CD4-positive, alpha-beta memory T cell (primary cell): ENCODE measurements at regions not wholly inside any gene's neighbourhood (a gene's known extent, or its start where the extent isn't known, plus 50 kb on each side); places are given as distances from the start of the nearest gene placed in this dataset.

ENCODE experiments used
- CTCF ChIA-PET: fragments of 350-600 bp; sonication (Branson Sonifier 250); formaldehyde crosslinking; loops from one replicate; lab custom pipeline; 2021; ENCODE audit warnings: inconsistent platforms; ENCODE audit not compliant: partially characterized antibody; lab: Charles Lee
- POLR2A ChIA-PET: fragments of 350-600 bp; sonication (Branson Sonifier 250); formaldehyde crosslinking; loops from one replicate; lab custom pipeline; 2021; ENCODE audit not compliant: partially characterized antibody; lab: Charles Lee
- DNase-seq, 5 donors: peaks; one replicate each; pipeline versions ENCODE4 v3.0.0 to v3.0.0-alpha.2; 2020 to 2022; ENCODE audit warnings: mixed read lengths in 1 of 5
- H3K27ac ChIP-seq: one replicate; pipeline ENCODE4 v1.7.0; 2013; ENCODE audit warnings: low read depth, low read length
- H3K27me3 ChIP-seq: 2 replicates; pipeline ENCODE4 v1.7.0; 2013; ENCODE audit warnings: mild to moderate bottlenecking, low read length, moderate library complexity; ENCODE audit not compliant: insufficient read depth
- H3K36me3 ChIP-seq: 2 replicates; pipeline ENCODE4 v1.7.0; 2013; ENCODE audit warnings: mild to moderate bottlenecking, low read length, moderate library complexity; ENCODE audit not compliant: insufficient read depth
- H3K4me1 ChIP-seq: 2 replicates; pipeline ENCODE4 v1.7.0; 2013; ENCODE audit warnings: mild to moderate bottlenecking, low read length, moderate library complexity; ENCODE audit not compliant: insufficient read depth
- H3K4me3 ChIP-seq, 2 donors: one replicate each; pipeline ENCODE4 v1.7.0; 2013; ENCODE audit warnings: low read length in 2 of 2, mild to moderate bottlenecking in 1 of 2
- H3K9me3 ChIP-seq, 2 donors: one replicate each; pipeline ENCODE4 v1.7.0; 2013; ENCODE audit warnings: low read length in 2 of 2, control low read depth in 1 of 2; ENCODE audit not compliant: control insufficient read depth in 1 of 2
- H3K27ac Mint-ChIP-seq, 7 donors: one replicate each; pipeline ENCODE4 v1.8.0; 2020 to 2021; ENCODE audit warnings: mixed read lengths in 7 of 7, mild to moderate bottlenecking in 6 of 7, inconsistent platforms in 3 of 7, moderate library complexity in 3 of 7
- H3K27me3 Mint-ChIP-seq, 2 donors: one replicate each; pipeline ENCODE4 v1.8.0; 2020 to 2021; ENCODE audit warnings: mixed read lengths in 2 of 2
- H3K36me3 Mint-ChIP-seq, 2 donors: one replicate each; pipeline ENCODE4 v1.8.0; 2020 to 2021; ENCODE audit warnings: mixed read lengths in 2 of 2, inconsistent platforms in 1 of 2, mild to moderate bottlenecking in 1 of 2
- H3K4me1 Mint-ChIP-seq, 4 donors: one replicate each; pipeline ENCODE4 v1.8.0; 2020 to 2021; ENCODE audit warnings: mixed read lengths in 4 of 4, mild to moderate bottlenecking in 1 of 4
- H3K4me3 Mint-ChIP-seq, 8 donors: one replicate each; pipeline ENCODE4 v1.8.0; 2020 to 2021; ENCODE audit warnings: mixed read lengths in 8 of 8, mild to moderate bottlenecking in 7 of 8, moderate library complexity in 6 of 8, inconsistent platforms in 3 of 8
- H3K9me3 Mint-ChIP-seq, 8 donors: one replicate each; pipeline ENCODE4 v1.8.0; 2020 to 2021; ENCODE audit warnings: mixed read lengths in 8 of 8, mild to moderate bottlenecking in 5 of 8, inconsistent platforms in 3 of 8, moderate library complexity in 1 of 8
- intact Hi-C: fragments of 100-400 bp; cut with micrococcal nuclease; formaldehyde crosslinking; loops from one replicate; pipeline ENCODE4 v1.15.1; 2023

- CTCF ChIA-PET, result no interaction called here
Measured at GRCh38 chr4:55237839-55238238, 108.2 kb upstream of the SRD5A3 start.

GRCh38 chr4:55238407-55238806 lies 107.6 kb upstream of the SRD5A3 start:
- no peaks in the 10 kb centered on the region for H3K27me3 ChIP-seq
- POLR2A ChIA-PET, result no interaction called here
- Mint-ChIP-seq H3K36me3 (no peaks in the 10 kb centered on the region), H3K9me3 (peaks cover 3 to 37% (median 24%) of the 10 kb centered on the region in 8 donors), H3K4me1 (peaks cover 0 to 4% (median 0%) of the 10 kb centered on the region in 4 donors), H3K27me3 (peaks cover 3 to 9% of the 10 kb centered on the region in 2 donors), H3K4me3 (no peak overlapping the region), H3K27ac (no peak overlapping the region)
- H3K27ac ChIP-seq, result no peak overlapping the region
- peaks cover 0 to 4% of the 10 kb centered on the region in 2 donors for H3K9me3 ChIP-seq
- no peak for DNase-seq
- intact Hi-C loops, result no loop called here
- CTCF ChIA-PET, result no interaction called here
- H3K4me3 ChIP-seq, result no peak overlapping the region
- no peaks in the 10 kb centered on the region for H3K4me1 ChIP-seq
- H3K36me3 ChIP-seq, result no peaks in the 10 kb centered on the region

More at GRCh38 chr4:55237839-55238238, 108.2 kb upstream of the SRD5A3 start:
- peaks cover 3 to 9% of the 10 kb centered on the region in 2 donors for H3K27me3 Mint-ChIP-seq
- Histone ChIP-seq H3K9me3 (peaks cover 0 to 4% of the 10 kb centered on the region in 2 donors), H3K4me3 (no peak overlapping the region), H3K27me3 (no peaks in the 10 kb centered on the region), H3K36me3 (no peaks in the 10 kb centered on the region), H3K27ac (no peak overlapping the region), H3K4me1 (no peaks in the 10 kb centered on the region)
- no peak overlapping the region for H3K27ac Mint-ChIP-seq
- DNase-seq, result no peak
- peaks cover 3 to 39% (median 24%) of the 10 kb centered on the region in 8 donors for H3K9me3 Mint-ChIP-seq
- POLR2A ChIA-PET, result no interaction called here
- H3K4me1 Mint-ChIP-seq, result peaks cover 0 to 4% (median 0%) of the 10 kb centered on the region in 4 donors
- H3K4me3 Mint-ChIP-seq, result no peak overlapping the region
- intact Hi-C loops, result no loop called here
- H3K36me3 Mint-ChIP-seq, result no peaks in the 10 kb centered on the region

GRCh38 chr4:55241461-55241860 lies 104.6 kb upstream of the SRD5A3 start:
- Histone ChIP-seq H3K36me3 (no peaks in the 10 kb centered on the region), H3K9me3 (peaks cover 0 to 4% of the 10 kb centered on the region in 2 donors), H3K4me3 (no peak overlapping the region), H3K27ac (no peak overlapping the region), H3K4me1 (no peaks in the 10 kb centered on the region), H3K27me3 (no peaks in the 10 kb centered on the region)
- Mint-ChIP-seq H3K27ac (no peak overlapping the region), H3K36me3 (no peaks in the 10 kb centered on the region), H3K9me3 (peaks cover 0 to 32% (median 24%) of the 10 kb centered on the region in 8 donors), H3K4me3 (no peak overlapping the region), H3K27me3 (peaks cover 6 to 8% of the 10 kb centered on the region in 2 donors), H3K4me1 (peaks cover 0 to 4% (median 0%) of the 10 kb centered on the region in 4 donors)
- ChIA-PET CTCF (no interaction called here), POLR2A (no interaction called here)
- intact Hi-C loops, result no loop called here
- no peak for DNase-seq

GRCh38 chr4:55242506-55242905 lies 103.5 kb upstream of the SRD5A3 start:
- H3K4me3 ChIP-seq, result no peak overlapping the region
- Mint-ChIP-seq H3K36me3 (no peaks in the 10 kb centered on the region), H3K9me3 (peaks cover 0 to 30% (median 24%) of the 10 kb centered on the region in 8 donors), H3K27me3 (peaks cover 6 to 8% of the 10 kb centered on the region in 2 donors), H3K27ac (no peak overlapping the region), H3K4me1 (peaks cover 0 to 4% (median 0%) of the 10 kb centered on the region in 4 donors), H3K4me3 (no peak overlapping the region)
- POLR2A ChIA-PET, result no interaction called here
- intact Hi-C loops, result no loop called here
- H3K4me1 ChIP-seq, result no peaks in the 10 kb centered on the region
- peaks cover 0 to 4% of the 10 kb centered on the region in 2 donors for H3K9me3 ChIP-seq
- H3K36me3 ChIP-seq, result no peaks in the 10 kb centered on the region
- no peak for DNase-seq
- no peak overlapping the region for H3K27ac ChIP-seq
- CTCF ChIA-PET, result interaction anchor here (1.2 kb wide), 1 partner anchor 66 kb away, joined by 3 read pairs; no protein-coding TSS in a partner anchor
- H3K27me3 ChIP-seq, result no peaks in the 10 kb centered on the region

- ChIA-PET POLR2A (no interaction called here), CTCF (no interaction called here)
- Mint-ChIP-seq H3K27me3 (peaks cover 5 to 9% of the 10 kb centered on the region in 2 donors), H3K36me3 (no peaks in the 10 kb centered on the region), H3K9me3 (peaks cover 0 to 2% (median 0%) of the 10 kb centered on the region in 8 donors), H3K27ac (peak overlapping the region in 2 of 7 donors; percentile 12 to 28), H3K4me3 (no peak overlapping the region), H3K4me1 (no peaks in the 10 kb centered on the region)
- Histone ChIP-seq H3K27ac (no peak overlapping the region), H3K27me3 (no peaks in the 10 kb centered on the region), H3K4me1 (no peaks in the 10 kb centered on the region), H3K9me3 (peaks cover 0 to 2% of the 10 kb centered on the region in 2 donors), H3K36me3 (no peaks in the 10 kb centered on the region), H3K4me3 (no peak overlapping the region)
- DNase-seq, result no peak
- intact Hi-C loops, result no loop called here
Measured at GRCh38 chr4:55247521-55247920, 98.5 kb upstream of the SRD5A3 start.

- Mint-ChIP-seq H3K4me1 (no peaks in the 10 kb centered on the region), H3K36me3 (no peaks in the 10 kb centered on the region), H3K27me3 (peaks cover 6 to 9% of the 10 kb centered on the region in 2 donors), H3K27ac (no peak overlapping the region), H3K4me3 (no peak overlapping the region), H3K9me3 (peaks cover 0 to 2% (median 0%) of the 10 kb centered on the region in 8 donors)
- CTCF ChIA-PET, result no interaction called here
- no peak overlapping the region for H3K27ac ChIP-seq
- intact Hi-C loops, result no loop called here
- no peak overlapping the region for H3K4me3 ChIP-seq
- H3K27me3 ChIP-seq, result no peaks in the 10 kb centered on the region
- no peaks in the 10 kb centered on the region for H3K9me3 ChIP-seq
- DNase-seq, result no peak
- H3K36me3 ChIP-seq, result no peaks in the 10 kb centered on the region
- POLR2A ChIA-PET, result no interaction called here
- no peaks in the 10 kb centered on the region for H3K4me1 ChIP-seq
Measured at GRCh38 chr4:55248756-55249155, 97.3 kb upstream of the SRD5A3 start.

GRCh38 chr4:55249476-55249875 lies 96.6 kb upstream of the SRD5A3 start:
- Histone ChIP-seq H3K36me3 (no peaks in the 10 kb centered on the region), H3K9me3 (no peaks in the 10 kb centered on the region), H3K4me3 (no peak overlapping the region), H3K27me3 (no peaks in the 10 kb centered on the region), H3K4me1 (no peaks in the 10 kb centered on the region), H3K27ac (no peak overlapping the region)
- Mint-ChIP-seq H3K4me1 (no peaks in the 10 kb centered on the region), H3K36me3 (no peaks in the 10 kb centered on the region), H3K27ac (no peak overlapping the region), H3K4me3 (no peak overlapping the region), H3K27me3 (peaks cover 2 to 6% of the 10 kb centered on the region in 2 donors), H3K9me3 (peaks cover 0 to 2% (median 0%) of the 10 kb centered on the region in 8 donors)
- no peak for DNase-seq
- ChIA-PET POLR2A (no interaction called here), CTCF (no interaction called here)
- intact Hi-C loops, result no loop called here
